Left cardiac atrium (tissue), 4 donors: ENCODE measurements at regions not wholly inside any gene's neighbourhood (a gene's known extent, or its start where the extent isn't known, plus 50 kb on each side); places are given as distances from the start of the nearest gene placed in this dataset.
A peak's percentile ranks its signal among the peaks of the same experiment; 100 is the strongest.

ENCODE experiments used
- ATAC-seq, 2 donors: fragments of 200-7000 bp; cut with Tn5 transposase; one replicate each; pipeline ENCODE4 v1.9.1; 2020; ENCODE audit warnings: mild to moderate bottlenecking in 2 of 2, moderate library complexity in 2 of 2
- DNase-seq: peaks from one replicate; pipeline ENCODE4 v3.0.0-alpha.2; 2020
- intact Hi-C, 2 donors: fragments of 100-400 bp; cut with DNase I; formaldehyde crosslinking; loops; one replicate each; pipeline versions ENCODE4 v1.14.1 to v1.15.1; 2022 to 2023
- donor health status: DM: no; HTN: yes; CAD: no.
- donor health status: DM: no; HTN: yes; CAD: no; lungs with severe emphysema.
- donor health status: DM: yes; HTN: yes; CAD: no.
- donor health status: Dilated cardiomyopathy.

DNA sequence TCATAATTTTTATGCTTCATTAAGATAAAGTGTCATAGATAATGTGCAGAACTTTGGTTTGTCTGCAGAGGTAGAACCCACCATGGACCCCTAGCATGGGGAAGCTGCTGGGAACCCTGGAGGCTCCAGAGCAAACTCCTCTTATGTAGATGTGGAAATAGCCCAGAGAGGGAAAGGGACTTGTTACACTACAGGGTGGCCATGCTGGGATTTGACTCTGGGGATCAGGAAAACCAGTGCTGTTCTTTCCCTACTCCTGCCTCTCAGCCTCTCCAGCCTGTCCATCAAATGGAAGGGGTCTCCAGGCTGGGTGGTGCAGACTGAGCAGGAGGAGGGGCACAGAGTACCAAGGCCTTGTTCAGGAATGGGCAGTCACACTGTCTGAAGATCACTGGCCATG lies 54.2 kb downstream of the MSX1 start:
- DNase-seq (no peak), ATAC-seq (peak in 1 of 2 donors; percentile 24)
- intact Hi-C loops: no loop called here

- ATAC-seq: peak in 1 of 2 donors; percentile 92
- intact Hi-C loops: no loop called here
These were observed 54.8 kb downstream of the MSX1 start for GRCh38 chr4:4914059-4914820.

DNA sequence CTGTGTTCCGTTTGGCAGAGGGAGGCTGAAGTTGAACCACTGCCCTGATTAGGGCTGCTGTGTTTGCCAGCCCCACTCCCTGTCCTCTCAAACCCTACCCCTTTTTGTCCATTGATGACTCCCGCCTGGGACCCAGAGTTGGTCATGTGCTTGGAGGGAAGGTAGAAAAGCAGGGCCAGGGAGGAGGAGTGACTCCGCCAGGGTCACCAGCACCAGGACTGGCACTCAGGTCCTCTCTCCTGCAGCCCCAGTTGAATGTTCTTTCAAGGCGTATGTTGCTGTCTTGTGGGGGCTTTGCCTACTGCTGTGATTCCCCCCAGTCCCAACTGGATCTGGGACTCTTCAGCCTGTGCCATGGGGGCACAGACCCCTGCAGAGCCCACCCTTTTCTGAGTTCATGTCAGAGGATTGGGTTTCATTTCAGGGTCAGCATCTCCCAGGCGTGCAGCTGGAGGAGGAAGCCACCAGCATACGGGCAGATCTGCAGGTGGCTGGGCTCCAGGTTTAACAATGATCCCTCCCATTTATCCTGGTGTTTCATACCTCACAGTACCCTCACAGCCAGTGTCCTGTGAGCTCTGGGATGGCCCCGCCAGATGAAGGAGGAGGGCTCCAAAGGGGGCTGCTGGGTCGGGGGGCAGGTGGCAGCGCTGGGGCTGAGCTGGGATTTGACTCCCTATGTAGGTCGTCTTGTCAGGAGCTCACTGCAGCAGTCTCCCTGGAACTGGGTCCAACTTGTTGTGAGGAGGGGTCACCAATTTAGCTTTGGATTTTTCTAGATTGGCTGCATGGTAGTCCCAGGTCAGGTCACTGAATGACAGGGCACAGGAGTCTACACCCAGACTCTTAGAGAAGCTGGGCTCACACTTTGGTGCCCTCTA lies 55.7 kb downstream of the MSX1 start:
- intact Hi-C loops: no loop called here
- no peak for DNase-seq
- ATAC-seq: no peak

More at GRCh38 chr4:4914059-4914820, 54.8 kb downstream of the MSX1 start:
- DNase-seq: no peak

GRCh38 chr4:4918067-4918466 lies 58.6 kb downstream of the MSX1 start:
- DNase-seq: no peak
- ATAC-seq: no peak
- intact Hi-C loops: no loop called here

GRCh38 chr4:4919927-4920326 lies 60.5 kb downstream of the MSX1 start:
- peak in 1 of 2 donors; percentile 18 for ATAC-seq
- DNase-seq: peak; percentile 43
- intact Hi-C loops: no loop called here

GRCh38 chr4:4921077-4921476 lies 61.6 kb downstream of the MSX1 start:
- no peak for ATAC-seq
- intact Hi-C loops: no loop called here
- DNase-seq: no peak

DNA sequence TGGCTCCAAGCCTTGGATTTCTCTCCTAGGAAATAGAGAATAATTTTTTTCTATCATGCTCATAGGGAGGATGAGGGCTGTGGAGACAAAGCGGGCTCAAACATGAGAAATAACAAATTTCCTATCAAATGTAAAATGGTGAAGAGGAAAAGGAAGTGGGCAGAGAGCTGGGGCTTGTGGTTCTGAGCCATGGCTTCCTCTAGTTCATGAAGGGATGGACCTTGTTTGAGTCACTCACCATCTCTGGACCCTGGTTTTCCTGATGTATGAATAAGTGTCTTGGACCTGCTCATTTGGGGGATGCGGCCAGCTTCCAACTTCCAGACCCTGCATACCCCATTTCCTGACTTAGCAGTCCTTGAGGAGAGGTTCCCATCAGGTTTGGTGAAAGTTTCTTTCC lies 63.0 kb downstream of the MSX1 start:
- intact Hi-C loops: no loop called here
- ATAC-seq: no peak
- DNase-seq: no peak

DNA sequence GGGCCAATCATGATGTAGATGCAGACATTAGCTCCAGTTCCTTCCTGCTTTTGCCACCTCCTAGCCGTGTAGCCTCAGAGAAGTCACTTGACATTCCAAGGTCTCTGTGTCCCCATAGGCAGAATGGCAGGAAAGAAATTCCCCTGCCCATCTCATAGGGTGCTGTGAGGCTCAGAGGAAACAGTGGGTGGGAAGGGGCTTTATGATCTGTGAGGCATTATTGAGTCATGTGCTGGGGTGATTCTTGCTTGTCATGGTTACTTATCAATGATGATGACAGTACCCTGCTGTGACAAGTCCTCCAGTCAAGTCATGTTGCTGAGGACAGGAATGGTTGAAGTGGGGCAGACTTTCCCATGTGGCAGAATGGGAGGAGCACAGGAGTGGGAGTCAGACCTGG lies 63.7 kb downstream of the MSX1 start:
- intact Hi-C loops: no loop called here
- ATAC-seq: no peak
- DNase-seq: no peak

GRCh38 chr4:4930677-4931076 lies 71.2 kb downstream of the MSX1 start:
- ATAC-seq: peak in 1 of 2 donors; percentile 70
- no peak for DNase-seq
- intact Hi-C loops: no loop called here

- ATAC-seq (no peak), DNase-seq (no peak)
- intact Hi-C loops: no loop called here
These were observed 76.5 kb downstream of the MSX1 start for GRCh38 chr4:4935974-4936373.

DNA sequence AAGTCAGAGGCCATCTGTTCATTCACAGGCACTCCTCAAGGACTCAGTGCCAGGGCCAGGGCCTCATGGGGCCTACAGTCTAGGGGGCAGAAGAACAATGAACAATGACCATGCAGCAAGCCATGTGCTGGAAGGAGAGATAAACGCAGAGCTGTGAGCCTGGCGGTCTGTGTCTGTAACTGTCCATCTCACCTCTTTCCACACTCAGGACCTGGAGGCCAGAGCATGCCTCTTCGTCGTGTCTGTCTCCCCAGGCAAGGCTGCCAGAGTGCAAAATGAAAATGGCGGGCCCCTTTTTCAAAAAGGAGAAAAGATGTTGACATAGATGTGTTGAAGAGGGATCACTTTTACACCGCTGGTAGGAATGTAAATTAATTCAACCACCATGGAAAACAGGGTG lies 78.5 kb downstream of the MSX1 start:
- ATAC-seq (no peak), DNase-seq (no peak)
- intact Hi-C loops: no loop called here

DNA sequence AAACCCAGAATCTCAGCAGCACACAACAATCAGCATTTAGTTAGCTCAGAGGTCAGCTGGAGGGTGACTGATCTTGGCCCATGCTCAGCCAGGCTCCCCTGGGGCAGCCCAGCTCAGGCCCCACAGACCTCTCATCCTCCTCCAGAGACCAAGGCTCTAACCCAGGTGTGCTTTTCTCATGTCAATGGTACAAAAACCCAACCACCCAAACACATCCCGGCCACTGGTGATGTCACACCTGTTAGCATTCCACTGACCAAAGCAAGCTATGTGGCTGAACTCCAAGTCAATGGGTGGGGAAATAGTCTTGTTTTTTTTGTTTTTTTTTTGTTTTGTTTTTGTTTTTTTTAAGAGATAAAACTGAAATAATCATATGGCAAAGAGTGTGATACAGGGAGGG lies 77.5 kb downstream of the CYTL1 start:
- ATAC-seq (no peak), DNase-seq (no peak)
- intact Hi-C loops: no loop called here

DNA sequence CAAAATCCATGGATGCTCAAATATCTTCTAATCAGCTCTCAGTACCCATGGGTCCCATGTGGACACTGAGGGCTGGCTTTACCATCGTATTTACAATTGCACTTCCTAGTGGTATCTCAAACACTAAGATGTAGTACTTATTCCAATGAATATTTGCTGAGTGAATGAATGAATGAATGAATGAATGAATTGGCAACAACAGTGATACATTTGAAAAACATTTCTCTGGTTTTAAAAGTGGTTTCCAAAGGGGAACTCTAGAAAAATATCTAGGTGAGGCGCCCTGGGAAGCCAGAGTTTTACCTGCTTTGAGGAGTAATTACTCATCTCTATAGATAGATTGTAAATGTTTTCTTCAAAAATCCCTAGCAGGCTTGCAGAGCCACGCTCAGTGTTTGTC lies 76.6 kb downstream of the CYTL1 start:
- intact Hi-C loops: no loop called here
- no peak for DNase-seq
- ATAC-seq: no peak

- DNase-seq (no peak), ATAC-seq (no peak)
- intact Hi-C loops: no loop called here
These were observed 74.2 kb downstream of the CYTL1 start for GRCh38 chr4:4945021-4945420.

DNA sequence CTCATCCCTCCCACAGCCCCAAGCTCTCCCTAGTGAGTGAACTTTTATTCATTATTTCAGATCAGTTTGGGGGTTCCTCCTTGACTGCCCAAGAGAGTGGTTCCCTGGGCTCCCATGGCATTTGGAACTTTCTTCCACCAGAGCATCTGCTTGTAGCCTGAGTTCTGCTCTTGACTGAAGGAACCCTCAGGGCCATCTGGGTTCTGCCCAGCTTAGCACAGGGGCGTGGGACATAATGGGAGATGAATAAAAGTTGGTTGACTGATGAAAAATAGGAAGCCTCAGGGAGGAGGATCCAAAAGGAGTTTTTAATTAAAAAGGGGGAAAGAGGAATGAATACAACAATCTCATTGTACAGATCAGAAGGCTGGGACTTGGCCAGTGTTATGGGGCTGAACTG lies 73.4 kb downstream of the CYTL1 start:
- no peak for ATAC-seq
- intact Hi-C loops: no loop called here
- DNase-seq: no peak

DNA sequence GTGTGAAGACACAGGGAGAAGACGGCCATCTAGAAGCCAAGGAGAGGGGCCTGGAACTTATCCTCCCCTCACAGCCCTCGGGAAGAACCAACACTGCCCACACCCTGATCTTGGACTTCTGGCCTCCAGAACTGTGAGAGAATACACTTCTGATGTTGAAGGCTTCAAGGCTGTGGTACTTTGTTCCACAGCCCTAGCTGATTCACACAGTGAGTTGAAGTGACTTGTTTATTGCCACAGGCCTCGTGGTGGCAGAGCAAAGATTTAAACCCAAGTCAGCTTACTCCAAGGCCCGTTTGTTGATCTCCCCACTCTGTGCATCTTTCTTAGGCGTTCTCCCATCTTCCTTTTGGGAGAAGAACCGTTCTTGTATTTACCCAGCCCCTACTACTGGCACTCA lies 72.8 kb downstream of the CYTL1 start:
- intact Hi-C loops: no loop called here
- no peak for ATAC-seq
- no peak for DNase-seq

GRCh38 chr4:4947721-4948120 lies 71.5 kb downstream of the CYTL1 start:
- intact Hi-C loops: no loop called here

GRCh38 chr4:4948370-4948769 lies 70.9 kb downstream of the CYTL1 start:
- ATAC-seq: no peak
- no peak for DNase-seq
- intact Hi-C loops: no loop called here

More at GRCh38 chr4:4947721-4948120, 71.5 kb downstream of the CYTL1 start:
- DNase-seq: no peak
- no peak for ATAC-seq

GRCh38 chr4:4950561-4951290 lies 68.5 kb downstream of the CYTL1 start:
- DNase-seq: no peak
- intact Hi-C loops: no loop called here
- ATAC-seq: no peak

DNA sequence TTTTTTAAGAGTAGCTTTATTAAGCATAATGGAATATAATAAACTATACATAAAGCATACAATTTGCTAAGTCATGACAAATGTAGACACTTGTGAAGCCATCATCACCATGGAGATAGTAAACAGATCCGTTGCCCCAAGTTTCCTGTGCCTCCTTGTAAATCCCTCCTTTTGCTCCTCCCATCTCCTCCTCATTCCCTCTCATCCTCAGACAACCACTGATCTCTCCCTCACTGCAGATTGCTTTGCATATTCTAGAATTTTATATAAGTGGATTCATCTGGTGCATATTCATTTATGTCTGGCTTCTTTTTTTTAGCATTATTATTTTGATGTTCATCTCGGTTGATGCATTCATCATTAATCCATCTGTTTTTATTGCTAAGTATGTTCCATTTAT lies 67.0 kb downstream of the CYTL1 start:
- DNase-seq (no peak), ATAC-seq (no peak)
- intact Hi-C loops: no loop called here
